ENCODE measurements at regions not wholly inside any gene's neighbourhood (a gene's known extent, or its start where the extent isn't known, plus 50 kb on each side); places are given as distances from the start of the nearest gene placed in this dataset.

GRCh38 chr9:73089304-73089985 lies 62.2 kb upstream of the ANXA1 start:
- TF ChIP-seq RAD21 (CRISPR knock-in tag; conservative IDR thresholded peaks at IDR 0.05 in 1 of 2, IDR thresholded peaks at IDR 0.05 in 1 of 2) (no peak), GTF2B (IDR thresholded peaks at IDR 0.05; ENCODE audit: extremely low read depth, insufficient read length) (no peak)
